IPS DF 6.9 (cell line): ENCODE measurements at regions not wholly inside any gene's neighbourhood (a gene's known extent, or its start where the extent isn't known, plus 50 kb on each side); places are given as distances from the start of the nearest gene placed in this dataset.

Source experiments
- DNase-seq: peaks from one replicate; pipeline ENCODE4 v3.0.0-alpha.2; 2013; ENCODE audit warnings: low read depth, low spot score
- H3K27ac ChIP-seq: one replicate; pipeline ENCODE4 v1.5.1; 2013; ENCODE audit warnings: low read length, control low read depth
- H3K27me3 ChIP-seq: 2 replicates; pipeline ENCODE4 v1.6.1; 2013; ENCODE audit warnings: mild to moderate bottlenecking, low read length; ENCODE audit not compliant: control insufficient read depth, insufficient read depth
- H3K36me3 ChIP-seq: 2 replicates; pipeline ENCODE4 v1.6.1; 2013; ENCODE audit warnings: low read length; ENCODE audit not compliant: control insufficient read depth, insufficient read depth
- H3K4me1 ChIP-seq: 2 replicates; pipeline ENCODE4 v1.6.1; 2013; ENCODE audit warnings: low read length; ENCODE audit not compliant: control insufficient read depth, insufficient read depth
- H3K4me3 ChIP-seq: 2 replicates; pipeline ENCODE4 v1.5.1; 2013; ENCODE audit warnings: mild to moderate bottlenecking, low read length
- H3K9me3 ChIP-seq: 2 replicates; pipeline ENCODE4 v1.6.1; 2013; ENCODE audit warnings: low read length, inconsistent platforms; ENCODE audit not compliant: control insufficient read depth, insufficient read depth
- WGBS: extraction: QIAGEN DNeasy Blood & Tissue Kit; methylation state at CpG from one replicate; pipeline ENCODE4 v1.1.7; 2013; ENCODE audit warnings: mixed read lengths, missing lambda C conversion rate; ENCODE audit not compliant: insufficient read length, insufficient coverage; 5-methylcytosine and 5-hydroxymethylcytosine counted together

GRCh38 chr4:79266136-79266535, 59.7 kb downstream of the NAA11 start:
- no peaks in the 10 kb centered on the region for H3K9me3 ChIP-seq
- no peak overlapping the region for H3K4me3 ChIP-seq
- no peaks in the 10 kb centered on the region for H3K36me3 ChIP-seq
- no CpG with 5 or more reads among the region's 3 CpGs for WGBS
- no peak for DNase-seq
- H3K27me3 ChIP-seq = no peaks in the 10 kb centered on the region
- no peak overlapping the region for H3K27ac ChIP-seq
- no peaks in the 10 kb centered on the region for H3K4me1 ChIP-seq

- Histone ChIP-seq H3K9me3 (no peaks in the 10 kb centered on the region), H3K27me3 (no peaks in the 10 kb centered on the region), H3K27ac (no peak overlapping the region), H3K4me3 (no peak overlapping the region), H3K36me3 (no peaks in the 10 kb centered on the region), H3K4me1 (no peaks in the 10 kb centered on the region)
- DNase-seq = no peak
- WGBS = no CpG with 5 or more reads among the region's 2 CpGs
Measured at GRCh38 chr4:79259242-79259641, 66.6 kb downstream of the NAA11 start.

- no peak for DNase-seq
- no peak overlapping the region for H3K4me3 ChIP-seq
- H3K4me1 ChIP-seq = no peaks in the 10 kb centered on the region
- H3K36me3 ChIP-seq = no peaks in the 10 kb centered on the region
- no peaks in the 10 kb centered on the region for H3K27me3 ChIP-seq
- H3K9me3 ChIP-seq = no peaks in the 10 kb centered on the region
- WGBS = no CpG with 5 or more reads among the region's 2 CpGs
- H3K27ac ChIP-seq = no peak overlapping the region
Measured at GRCh38 chr4:79258614-79259176, 67.2 kb downstream of the NAA11 start.

GRCh38 chr4:79257953-79258613, 67.8 kb downstream of the NAA11 start:
- Histone ChIP-seq H3K4me1 (no peaks in the 10 kb centered on the region), H3K4me3 (no peak overlapping the region), H3K27ac (no peak overlapping the region), H3K9me3 (no peaks in the 10 kb centered on the region), H3K27me3 (no peaks in the 10 kb centered on the region), H3K36me3 (no peaks in the 10 kb centered on the region)
- WGBS = no CpG with 5 or more reads among the region's 5 CpGs
- DNase-seq = no peak

- Histone ChIP-seq H3K9me3 (no peaks in the 10 kb centered on the region), H3K27ac (no peak overlapping the region), H3K27me3 (no peaks in the 10 kb centered on the region), H3K4me1 (no peaks in the 10 kb centered on the region), H3K4me3 (no peak overlapping the region), H3K36me3 (no peaks in the 10 kb centered on the region)
- DNase-seq = no peak
- WGBS = no CpG with 5 or more reads among the region's 6 CpGs
Measured at GRCh38 chr4:79255793-79256192, 70.1 kb downstream of the NAA11 start.

GRCh38 chr4:79253924-79254323, 71.9 kb downstream of the NAA11 start:
- no peaks in the 10 kb centered on the region for H3K4me1 ChIP-seq
- no peaks in the 10 kb centered on the region for H3K9me3 ChIP-seq
- no peak for DNase-seq
- H3K27me3 ChIP-seq = no peaks in the 10 kb centered on the region
- WGBS = no CpG with 5 or more reads among the region's 1 CpG
- H3K4me3 ChIP-seq = no peak overlapping the region
- no peaks in the 10 kb centered on the region for H3K36me3 ChIP-seq
- H3K27ac ChIP-seq = no peak overlapping the region

- Histone ChIP-seq H3K36me3 (no peaks in the 10 kb centered on the region), H3K27ac (no peak overlapping the region), H3K4me1 (no peaks in the 10 kb centered on the region), H3K4me3 (no peak overlapping the region), H3K27me3 (no peaks in the 10 kb centered on the region), H3K9me3 (no peaks in the 10 kb centered on the region)
- no peak for DNase-seq
Measured at GRCh38 chr4:79253168-79253567, 72.7 kb downstream of the NAA11 start.

- H3K27me3 ChIP-seq = no peaks in the 10 kb centered on the region
- no peak overlapping the region for H3K4me3 ChIP-seq
- DNase-seq = no peak
- no peaks in the 10 kb centered on the region for H3K36me3 ChIP-seq
- WGBS = no CpG with 5 or more reads among the region's 4 CpGs
- no peak overlapping the region for H3K27ac ChIP-seq
- no peaks in the 10 kb centered on the region for H3K9me3 ChIP-seq
- no peaks in the 10 kb centered on the region for H3K4me1 ChIP-seq
Measured at GRCh38 chr4:79250887-79251286, 75.0 kb downstream of the NAA11 start.

- no peak overlapping the region for H3K4me3 ChIP-seq
- no CpG with 5 or more reads among the region's 12 CpGs for WGBS
- DNase-seq = no peak
- no peaks in the 10 kb centered on the region for H3K36me3 ChIP-seq
- H3K27ac ChIP-seq = no peak overlapping the region
- no peaks in the 10 kb centered on the region for H3K9me3 ChIP-seq
- no peaks in the 10 kb centered on the region for H3K4me1 ChIP-seq
- no peaks in the 10 kb centered on the region for H3K27me3 ChIP-seq
Measured at GRCh38 chr4:79249881-79250503, 75.9 kb downstream of the NAA11 start.

- Histone ChIP-seq H3K4me3 (no peak overlapping the region), H3K4me1 (no peaks in the 10 kb centered on the region), H3K27ac (no peak overlapping the region), H3K27me3 (no peaks in the 10 kb centered on the region), H3K9me3 (no peaks in the 10 kb centered on the region), H3K36me3 (no peaks in the 10 kb centered on the region)
- no peak for DNase-seq
- no CpG with 5 or more reads among the region's 5 CpGs for WGBS
Measured at GRCh38 chr4:79248610-79249009, 77.3 kb downstream of the NAA11 start.
